ENCODE measurements at regions not wholly inside any gene's neighbourhood (a gene's known extent, or its start where the extent isn't known, plus 50 kb on each side); places are given as distances from the start of the nearest gene placed in this dataset.

DNA sequence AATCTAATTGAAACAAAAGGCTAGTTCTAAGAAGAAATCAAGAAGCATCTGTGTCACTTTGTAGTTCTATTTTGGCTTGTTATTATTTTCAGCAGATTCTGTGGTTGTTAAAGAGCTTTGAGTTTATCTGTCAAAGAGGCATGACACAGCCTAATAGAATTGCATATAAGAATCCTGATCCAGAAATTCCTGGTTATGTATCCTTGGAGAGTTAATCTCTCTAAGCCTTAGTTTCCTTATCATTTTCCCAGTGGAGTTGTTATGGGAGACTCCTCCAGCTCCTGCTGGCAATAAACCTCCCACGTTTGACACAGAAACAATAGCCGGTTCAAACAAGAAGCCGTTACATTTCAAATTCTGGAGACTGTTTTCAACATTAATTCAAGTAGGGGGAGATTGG, 288.3 kb downstream of the SDHAF3 start:
- FAIRE-seq (no peak), DNase-seq (ENCODE audit: low read depth) (no peak)
- Histone ChIP-seq H3K27me3 (ENCODE audit: insufficient read depth, low read length) (no peaks in the 10 kb centered on the region), H3K9ac (ENCODE audit: low read length) (no peak overlapping the region), H3K4me3 (ENCODE audit: insufficient read depth, low read depth, low read length) (no peak overlapping the region), H3K4me2 (ENCODE audit: low read length) (no peak overlapping the region), H3K79me2 (ENCODE audit: insufficient read depth, low read length) (no peaks in the 10 kb centered on the region), H3K4me1 (ENCODE audit: insufficient read depth, low read length) (no peaks in the 10 kb centered on the region), H4K20me1 (ENCODE audit: insufficient read depth, low read length) (no peaks in the 10 kb centered on the region), H3K9me3 (ENCODE audit: insufficient read depth, low read depth, low read length) (no peaks in the 10 kb centered on the region), H3K36me3 (ENCODE audit: insufficient read depth, low read length) (no peaks in the 10 kb centered on the region), H3K27ac (ENCODE audit: low read depth, low read length) (no peak overlapping the region), H2AFZ (ENCODE audit: low read depth, low read length) (no peak overlapping the region)
- H3K27ac Mint-ChIP-seq (ENCODE audit: unreplicated experiment) = no peak overlapping the region
- TF ChIP-seq, protein P1, sequence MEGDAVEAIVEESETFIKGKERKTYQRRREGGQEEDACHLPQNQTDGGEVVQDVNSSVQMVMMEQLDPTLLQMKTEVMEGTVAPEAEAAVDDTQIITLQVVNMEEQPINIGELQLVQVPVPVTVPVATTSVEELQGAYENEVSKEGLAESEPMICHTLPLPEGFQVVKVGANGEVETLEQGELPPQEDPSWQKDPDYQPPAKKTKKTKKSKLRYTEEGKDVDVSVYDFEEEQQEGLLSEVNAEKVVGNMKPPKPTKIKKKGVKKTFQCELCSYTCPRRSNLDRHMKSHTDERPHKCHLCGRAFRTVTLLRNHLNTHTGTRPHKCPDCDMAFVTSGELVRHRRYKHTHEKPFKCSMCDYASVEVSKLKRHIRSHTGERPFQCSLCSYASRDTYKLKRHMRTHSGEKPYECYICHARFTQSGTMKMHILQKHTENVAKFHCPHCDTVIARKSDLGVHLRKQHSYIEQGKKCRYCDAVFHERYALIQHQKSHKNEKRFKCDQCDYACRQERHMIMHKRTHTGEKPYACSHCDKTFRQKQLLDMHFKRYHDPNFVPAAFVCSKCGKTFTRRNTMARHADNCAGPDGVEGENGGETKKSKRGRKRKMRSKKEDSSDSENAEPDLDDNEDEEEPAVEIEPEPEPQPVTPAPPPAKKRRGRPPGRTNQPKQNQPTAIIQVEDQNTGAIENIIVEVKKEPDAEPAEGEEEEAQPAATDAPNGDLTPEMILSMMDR (IDR thresholded peaks at IDR 0.05; ENCODE audit: insufficient read depth, low read depth, low read length) = no peak
- TF ChIP-seq EZH2 (IDR thresholded peaks at IDR 0.05; ENCODE audit: insufficient read depth, low read length) = no peak
- no peaks in the 10 kb centered on the region for H3K36me3 Mint-ChIP-seq (ENCODE audit: low read depth, unreplicated experiment)
- H3K4me1 Mint-ChIP-seq (ENCODE audit: low read depth, unreplicated experiment) = peaks cover 2% of the 10 kb centered on the region
- H3K27me3 Mint-ChIP-seq (ENCODE audit: low read depth, unreplicated experiment) = peaks cover 7% of the 10 kb centered on the region
- H3K9me3 Mint-ChIP-seq (ENCODE audit: unreplicated experiment) = no peaks in the 10 kb centered on the region
- no peak overlapping the region for H3K4me3 Mint-ChIP-seq (ENCODE audit: unreplicated experiment)

DNA sequence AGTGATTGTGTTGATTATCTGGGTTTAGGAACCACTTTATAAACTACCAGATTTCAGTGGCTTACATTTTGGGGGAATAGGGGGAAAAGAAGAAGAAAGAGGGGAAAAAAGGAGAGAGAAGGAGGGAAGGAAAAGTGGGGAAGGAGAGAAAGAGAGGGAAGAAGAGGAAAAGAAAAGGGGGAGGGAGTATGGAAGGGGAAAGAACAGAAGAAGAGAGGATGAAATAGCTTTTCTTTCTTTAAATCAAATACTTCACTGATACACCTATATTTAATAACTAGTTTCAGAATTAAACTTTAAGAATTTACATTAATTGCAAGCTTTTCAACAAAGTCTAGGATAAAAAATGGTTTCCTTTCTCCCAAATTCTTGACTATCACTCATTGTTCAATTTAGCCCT, 289.6 kb downstream of the SDHAF3 start:
- DNase-seq (ENCODE audit: low read depth) (no peak), FAIRE-seq (no peak)
- no peak overlapping the region for H3K4me2 ChIP-seq (ENCODE audit: low read length)
- H2AFZ ChIP-seq (ENCODE audit: low read depth, low read length) = no peak overlapping the region
- peaks cover 7% of the 10 kb centered on the region for H3K27me3 Mint-ChIP-seq (ENCODE audit: low read depth, unreplicated experiment)
- H3K27me3 ChIP-seq (ENCODE audit: insufficient read depth, low read length) = no peaks in the 10 kb centered on the region
- no peaks in the 10 kb centered on the region for H4K20me1 ChIP-seq (ENCODE audit: insufficient read depth, low read length)
- H3K36me3 ChIP-seq (ENCODE audit: insufficient read depth, low read length) = no peaks in the 10 kb centered on the region
- no peak overlapping the region for H3K27ac Mint-ChIP-seq (ENCODE audit: unreplicated experiment)
- no peaks in the 10 kb centered on the region for H3K36me3 Mint-ChIP-seq (ENCODE audit: low read depth, unreplicated experiment)
- H3K4me1 Mint-ChIP-seq (ENCODE audit: low read depth, unreplicated experiment) = no peaks in the 10 kb centered on the region
- H3K9me3 ChIP-seq (ENCODE audit: insufficient read depth, low read depth, low read length) = no peaks in the 10 kb centered on the region
- H3K4me1 ChIP-seq (ENCODE audit: insufficient read depth, low read length) = no peaks in the 10 kb centered on the region
- no peaks in the 10 kb centered on the region for H3K79me2 ChIP-seq (ENCODE audit: insufficient read depth, low read length)
- H3K27ac ChIP-seq (ENCODE audit: low read depth, low read length) = no peak overlapping the region
- H3K9me3 Mint-ChIP-seq (ENCODE audit: unreplicated experiment) = no peaks in the 10 kb centered on the region
- TF ChIP-seq EZH2 (IDR thresholded peaks at IDR 0.05; ENCODE audit: insufficient read depth, low read length) = no peak
- TF ChIP-seq, protein P1 (IDR thresholded peaks at IDR 0.05; ENCODE audit: insufficient read depth, low read depth, low read length) = no peak
- H3K4me3 ChIP-seq (ENCODE audit: insufficient read depth, low read depth, low read length) = no peak overlapping the region
- no peak overlapping the region for H3K9ac ChIP-seq (ENCODE audit: low read length)
- H3K4me3 Mint-ChIP-seq (ENCODE audit: unreplicated experiment) = no peak overlapping the region

DNA sequence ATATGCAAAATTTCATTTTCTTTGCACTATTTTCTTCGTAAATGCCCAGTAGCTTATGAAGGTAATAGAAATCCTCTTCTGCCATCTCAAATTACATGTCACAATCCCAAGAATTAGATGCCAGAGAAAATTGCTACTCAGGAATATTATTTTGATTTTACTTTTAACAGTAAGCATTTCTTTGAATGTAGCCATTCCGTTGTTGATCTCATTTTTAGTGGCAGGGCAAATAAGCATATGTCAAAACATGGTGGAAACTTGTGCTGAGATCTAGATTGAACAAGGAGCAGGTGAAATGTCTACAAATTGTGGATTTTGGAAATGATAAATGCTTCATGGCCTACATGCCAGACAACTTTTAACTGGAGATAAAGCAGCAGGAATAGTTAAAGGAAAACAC, 291.8 kb downstream of the SDHAF3 start:
- Histone ChIP-seq H3K4me1 (ENCODE audit: insufficient read depth, low read length) (no peaks in the 10 kb centered on the region), H3K79me2 (ENCODE audit: insufficient read depth, low read length) (no peaks in the 10 kb centered on the region), H3K27me3 (ENCODE audit: insufficient read depth, low read length) (no peaks in the 10 kb centered on the region), H3K27ac (ENCODE audit: low read depth, low read length) (no peak overlapping the region), H3K36me3 (ENCODE audit: insufficient read depth, low read length) (no peaks in the 10 kb centered on the region), H4K20me1 (ENCODE audit: insufficient read depth, low read length) (no peaks in the 10 kb centered on the region), H3K9me3 (ENCODE audit: insufficient read depth, low read depth, low read length) (no peaks in the 10 kb centered on the region), H3K4me2 (ENCODE audit: low read length) (no peak overlapping the region), H3K9ac (ENCODE audit: low read length) (no peak overlapping the region), H2AFZ (ENCODE audit: low read depth, low read length) (no peak overlapping the region), H3K4me3 (ENCODE audit: insufficient read depth, low read depth, low read length) (no peak overlapping the region)
- DNase-seq (ENCODE audit: low read depth) (no peak), FAIRE-seq (no peak)
- peaks cover 4% of the 10 kb centered on the region for H3K27me3 Mint-ChIP-seq (ENCODE audit: low read depth, unreplicated experiment)
- no peak overlapping the region for H3K27ac Mint-ChIP-seq (ENCODE audit: unreplicated experiment)
- H3K4me3 Mint-ChIP-seq (ENCODE audit: unreplicated experiment) = no peak overlapping the region
- no peaks in the 10 kb centered on the region for H3K36me3 Mint-ChIP-seq (ENCODE audit: low read depth, unreplicated experiment)
- no peaks in the 10 kb centered on the region for H3K9me3 Mint-ChIP-seq (ENCODE audit: unreplicated experiment)
- TF ChIP-seq, protein P1 (IDR thresholded peaks at IDR 0.05; ENCODE audit: insufficient read depth, low read depth, low read length) = no peak
- TF ChIP-seq EZH2 (IDR thresholded peaks at IDR 0.05; ENCODE audit: insufficient read depth, low read length) = no peak
- no peaks in the 10 kb centered on the region for H3K4me1 Mint-ChIP-seq (ENCODE audit: low read depth, unreplicated experiment)

Measured in astrocyte (in vitro differentiated cells and primary cell).